H54 (cell line): ENCODE measurements at regions not wholly inside any gene's neighbourhood (a gene's known extent, or its start where the extent isn't known, plus 50 kb on each side); places are given as distances from the start of the nearest gene placed in this dataset.
A peak's percentile ranks its signal among the peaks of the same experiment; 100 is the strongest.
"Not testable (repeated sequence)": the region's sequence is repeated elsewhere in the genome, so short reads cannot be mapped to it uniquely, and the experiment has no call there.

Source experiments
- DNase-seq: peaks from one replicate; pipeline ENCODE4 v3.0.0; 2011; ENCODE audit warnings: low spot score, mixed read lengths; ENCODE audit not compliant: insufficient read length
- FAIRE-seq: peaks from 3 replicates; lab custom pipeline; 2011; peaks lifted over from hg19 to GRCh38; lab: Jason Lieb, UNC
- POLR2A ChIP-seq: IDR thresholded peaks from 2 replicates; pipeline ENCODE4 v1.6.1; 2011; ENCODE audit warnings: low read depth, mild to moderate bottlenecking, low read length

GRCh38 chr9:78967596-78968217 lies 604.1 kb upstream of the TLE4 start:
- DNase-seq (no peak), FAIRE-seq (peak; percentile 94)
- TF ChIP-seq POLR2A = no peak

GRCh38 chr9:78970375-78970774 lies 601.4 kb upstream of the TLE4 start:
- TF ChIP-seq POLR2A = no peak
- no peak for DNase-seq
- FAIRE-seq = peak; percentile 45

- DNase-seq (no peak), FAIRE-seq (no peak)
- no peak for TF ChIP-seq POLR2A
These were observed 600.2 kb upstream of the TLE4 start for GRCh38 chr9:78971540-78971939.

GRCh38 chr9:78972303-78972999 lies 599.3 kb upstream of the TLE4 start:
- FAIRE-seq (no peak), DNase-seq (no peak)
- no peak for TF ChIP-seq POLR2A

GRCh38 chr9:78973907-78974306 lies 597.9 kb upstream of the TLE4 start:
- FAIRE-seq (peak; percentile 99), DNase-seq (peak; percentile 51)
- no peak for TF ChIP-seq POLR2A

- no peak for TF ChIP-seq POLR2A
- FAIRE-seq = peak; percentile 100
- DNase-seq = peak; percentile 12
These were observed 588.9 kb upstream of the TLE4 start for GRCh38 chr9:78982849-78983248.

- FAIRE-seq (peak; percentile 100), DNase-seq (no peak)
- no peak for TF ChIP-seq POLR2A
These were observed 586.6 kb upstream of the TLE4 start for GRCh38 chr9:78985084-78985738.

GRCh38 chr9:78986446-78986845 lies 585.3 kb upstream of the TLE4 start:
- peak; percentile 92 for FAIRE-seq
- TF ChIP-seq POLR2A = no peak
- no peak for DNase-seq

- DNase-seq (no peak), FAIRE-seq (peak; percentile 98)
- no peak for TF ChIP-seq POLR2A
These were observed 582.6 kb upstream of the TLE4 start for GRCh38 chr9:78989031-78989658.

GRCh38 chr9:78994471-78994870 lies 577.3 kb upstream of the TLE4 start:
- no peak for DNase-seq
- no peak for TF ChIP-seq POLR2A
- FAIRE-seq = peak; percentile 97

- DNase-seq, FAIRE-seq: not testable (repeated sequence)
These were observed 576.8 kb upstream of the TLE4 start for GRCh38 chr9:78994974-78995373.

- FAIRE-seq (no peak), DNase-seq (no peak)
- TF ChIP-seq POLR2A = no peak
These were observed 574.5 kb upstream of the TLE4 start for GRCh38 chr9:78997296-78997695.

GRCh38 chr9:79000230-79001002 lies 571.3 kb upstream of the TLE4 start:
- DNase-seq (no peak), FAIRE-seq (peak; percentile 96)
- TF ChIP-seq POLR2A = no peak
